B cell (primary cell): ENCODE measurements at regions not wholly inside any gene's neighbourhood (a gene's known extent, or its start where the extent isn't known, plus 50 kb on each side); places are given as distances from the start of the nearest gene placed in this dataset.

Source experiments
- CTCF ChIP-seq: fragments of 200-600 bp; IDR thresholded peaks from one replicate; pipeline ENCODE4 v1.8.0; 2022; ENCODE audit warnings: antibody characterized with exemption, mild to moderate bottlenecking
- EZH2 ChIP-seq: IDR thresholded peaks from 2 replicates; pipeline ENCODE4 v1.6.1; 2012; ENCODE audit warnings: borderline replicate concordance, low read depth, mild to moderate bottlenecking, moderate library complexity, low read length; ENCODE audit not compliant: insufficient read depth, poor library complexity, severe bottlenecking

- TF ChIP-seq CTCF (no peak), EZH2 (no peak)
Observed at GRCh38 chr18:77959248-77959647, 709.6 kb downstream of the GALR1 start.
